HL-60 (cell line): ENCODE measurements at regions not wholly inside any gene's neighbourhood (a gene's known extent, or its start where the extent isn't known, plus 50 kb on each side); places are given as distances from the start of the nearest gene placed in this dataset.

ENCODE experiments used
- DNase-seq, 2 experiments: peaks; one replicate each; pipeline ENCODE4 v3.0.0-alpha.2; 2010 to 2020; ENCODE audit warnings: low read depth in 1 of 2, low spot score in 1 of 2
- H3K27ac ChIP-seq: fragments of 250-450 bp; sonication (Bioruptor Pico); replicated peaks from 2 replicates; pipeline ENCODE4 v1.5.1; 2020; ENCODE audit warnings: mild to moderate bottlenecking, moderate library complexity
- H3K27me3 ChIP-seq: fragments of 250-450 bp; sonication (Bioruptor Pico); 2 replicates; pipeline ENCODE4 v1.5.1; 2021; ENCODE audit warnings: mild to moderate bottlenecking, moderate library complexity; ENCODE audit not compliant: insufficient read depth, poor library complexity, severe bottlenecking
- H3K4me3 ChIP-seq: replicated peaks from 2 replicates; pipeline ENCODE4 v1.5.1; 2011; ENCODE audit warnings: mild to moderate bottlenecking, control low read depth, low read length; ENCODE audit not compliant: insufficient read depth
- CTCF ChIP-seq: IDR thresholded peaks from one replicate; pipeline ENCODE4 v1.5.1; 2011; ENCODE audit warnings: low read length, control low read depth, inconsistent platforms; ENCODE audit not compliant: insufficient read depth
- GABPA ChIP-seq: IDR thresholded peaks from 2 replicates; pipeline ENCODE4 v1.6.1; 2012; ENCODE audit warnings: low read depth
- POLR2AphosphoS5 ChIP-seq: IDR thresholded peaks from 2 replicates; pipeline ENCODE4 v1.6.1; 2012; ENCODE audit warnings: low read depth
- REST ChIP-seq: IDR thresholded peaks from 2 replicates; pipeline ENCODE4 v1.6.1; 2012; ENCODE audit warnings: low read depth; ENCODE audit not compliant: insufficient replicate concordance
- SPI1 ChIP-seq: IDR thresholded peaks from 2 replicates; pipeline ENCODE4 v1.6.1; 2012; ENCODE audit warnings: low read depth, mild to moderate bottlenecking, borderline replicate concordance

- H3K4me3 ChIP-seq, result no peak overlapping the region
- no peak overlapping the region for H3K27ac ChIP-seq
- TF ChIP-seq REST, result no peak
- no peak for TF ChIP-seq POLR2AphosphoS5
- DNase-seq, result no peak
- H3K27me3 ChIP-seq, result no peaks in the 10 kb centered on the region
Measured at GRCh38 chr22:33221568-33221967, 163.4 kb upstream of the SYN3 start.

- no peaks in the 10 kb centered on the region for H3K27me3 ChIP-seq
- no peak for DNase-seq
- no peak for TF ChIP-seq SPI1
- TF ChIP-seq GABPA, result no peak
- TF ChIP-seq CTCF, result no peak
- TF ChIP-seq REST, result no peak
- no peak for TF ChIP-seq POLR2AphosphoS5
- no peak overlapping the region for H3K4me3 ChIP-seq
- no peak overlapping the region for H3K27ac ChIP-seq
Measured at GRCh38 chr22:33220476-33221080, 162.4 kb upstream of the SYN3 start.

- no peak overlapping the region for H3K4me3 ChIP-seq
- no peak for TF ChIP-seq CTCF
- no peak for TF ChIP-seq SPI1
- TF ChIP-seq REST, result no peak
- TF ChIP-seq GABPA, result no peak
- no peak for TF ChIP-seq POLR2AphosphoS5
- DNase-seq, result no peak
- H3K27me3 ChIP-seq, result no peaks in the 10 kb centered on the region
- H3K27ac ChIP-seq, result no peak overlapping the region
Measured at GRCh38 chr22:33219648-33220384, 161.6 kb upstream of the SYN3 start.
